HL-60 (cell line): ENCODE measurements at regions not wholly inside any gene's neighbourhood (a gene's known extent, or its start where the extent isn't known, plus 50 kb on each side); places are given as distances from the start of the nearest gene placed in this dataset.

ENCODE experiments used
- DNase-seq, 2 experiments: peaks; one replicate each; pipeline ENCODE4 v3.0.0-alpha.2; 2010 to 2020; ENCODE audit warnings: low read depth in 1 of 2, low spot score in 1 of 2
- H3K27ac ChIP-seq: fragments of 250-450 bp; sonication (Bioruptor Pico); replicated peaks from 2 replicates; pipeline ENCODE4 v1.5.1; 2020; ENCODE audit warnings: mild to moderate bottlenecking, moderate library complexity
- H3K27me3 ChIP-seq: fragments of 250-450 bp; sonication (Bioruptor Pico); 2 replicates; pipeline ENCODE4 v1.5.1; 2021; ENCODE audit warnings: mild to moderate bottlenecking, moderate library complexity; ENCODE audit not compliant: insufficient read depth, poor library complexity, severe bottlenecking
- H3K4me3 ChIP-seq: replicated peaks from 2 replicates; pipeline ENCODE4 v1.5.1; 2011; ENCODE audit warnings: mild to moderate bottlenecking, control low read depth, low read length; ENCODE audit not compliant: insufficient read depth
- GABPA ChIP-seq: IDR thresholded peaks from 2 replicates; pipeline ENCODE4 v1.6.1; 2012; ENCODE audit warnings: low read depth
- POLR2AphosphoS5 ChIP-seq: IDR thresholded peaks from 2 replicates; pipeline ENCODE4 v1.6.1; 2012; ENCODE audit warnings: low read depth
- SPI1 ChIP-seq: IDR thresholded peaks from 2 replicates; pipeline ENCODE4 v1.6.1; 2012; ENCODE audit warnings: low read depth, mild to moderate bottlenecking, borderline replicate concordance
- TF ChIP-seq, protein P1 (sequence below): IDR thresholded peaks from one replicate; pipeline ENCODE4 v1.5.1; 2011; ENCODE audit warnings: low read length, control low read depth, inconsistent platforms; ENCODE audit not compliant: insufficient read depth
- TF ChIP-seq, protein P2 (sequence below): IDR thresholded peaks from 2 replicates; pipeline ENCODE4 v1.6.1; 2012; ENCODE audit warnings: low read depth; ENCODE audit not compliant: insufficient replicate concordance

DNA sequence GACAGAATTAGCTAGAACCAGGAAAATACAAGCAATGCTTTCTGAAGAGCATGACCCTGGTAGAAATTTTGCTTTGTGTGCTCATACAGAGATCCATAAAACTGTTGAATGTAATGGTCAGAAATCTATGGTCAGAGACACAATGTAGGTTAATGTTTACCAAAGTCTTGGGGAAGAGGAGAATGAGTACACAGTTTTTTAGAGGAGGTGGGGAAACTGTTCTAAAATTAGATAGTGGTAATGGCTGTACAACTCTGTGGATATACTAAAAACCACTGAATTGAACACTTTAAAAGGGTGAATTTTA lies 109.5 kb upstream of the ARHGAP5 start:
- no peak overlapping the region for H3K27ac ChIP-seq
- DNase-seq = no peak
- no peak overlapping the region for H3K4me3 ChIP-seq
- TF ChIP-seq GABPA (no peak), POLR2AphosphoS5 (no peak), SPI1 (no peak)
- TF ChIP-seq, protein P1, sequence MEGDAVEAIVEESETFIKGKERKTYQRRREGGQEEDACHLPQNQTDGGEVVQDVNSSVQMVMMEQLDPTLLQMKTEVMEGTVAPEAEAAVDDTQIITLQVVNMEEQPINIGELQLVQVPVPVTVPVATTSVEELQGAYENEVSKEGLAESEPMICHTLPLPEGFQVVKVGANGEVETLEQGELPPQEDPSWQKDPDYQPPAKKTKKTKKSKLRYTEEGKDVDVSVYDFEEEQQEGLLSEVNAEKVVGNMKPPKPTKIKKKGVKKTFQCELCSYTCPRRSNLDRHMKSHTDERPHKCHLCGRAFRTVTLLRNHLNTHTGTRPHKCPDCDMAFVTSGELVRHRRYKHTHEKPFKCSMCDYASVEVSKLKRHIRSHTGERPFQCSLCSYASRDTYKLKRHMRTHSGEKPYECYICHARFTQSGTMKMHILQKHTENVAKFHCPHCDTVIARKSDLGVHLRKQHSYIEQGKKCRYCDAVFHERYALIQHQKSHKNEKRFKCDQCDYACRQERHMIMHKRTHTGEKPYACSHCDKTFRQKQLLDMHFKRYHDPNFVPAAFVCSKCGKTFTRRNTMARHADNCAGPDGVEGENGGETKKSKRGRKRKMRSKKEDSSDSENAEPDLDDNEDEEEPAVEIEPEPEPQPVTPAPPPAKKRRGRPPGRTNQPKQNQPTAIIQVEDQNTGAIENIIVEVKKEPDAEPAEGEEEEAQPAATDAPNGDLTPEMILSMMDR = no peak
- TF ChIP-seq, protein P2, sequence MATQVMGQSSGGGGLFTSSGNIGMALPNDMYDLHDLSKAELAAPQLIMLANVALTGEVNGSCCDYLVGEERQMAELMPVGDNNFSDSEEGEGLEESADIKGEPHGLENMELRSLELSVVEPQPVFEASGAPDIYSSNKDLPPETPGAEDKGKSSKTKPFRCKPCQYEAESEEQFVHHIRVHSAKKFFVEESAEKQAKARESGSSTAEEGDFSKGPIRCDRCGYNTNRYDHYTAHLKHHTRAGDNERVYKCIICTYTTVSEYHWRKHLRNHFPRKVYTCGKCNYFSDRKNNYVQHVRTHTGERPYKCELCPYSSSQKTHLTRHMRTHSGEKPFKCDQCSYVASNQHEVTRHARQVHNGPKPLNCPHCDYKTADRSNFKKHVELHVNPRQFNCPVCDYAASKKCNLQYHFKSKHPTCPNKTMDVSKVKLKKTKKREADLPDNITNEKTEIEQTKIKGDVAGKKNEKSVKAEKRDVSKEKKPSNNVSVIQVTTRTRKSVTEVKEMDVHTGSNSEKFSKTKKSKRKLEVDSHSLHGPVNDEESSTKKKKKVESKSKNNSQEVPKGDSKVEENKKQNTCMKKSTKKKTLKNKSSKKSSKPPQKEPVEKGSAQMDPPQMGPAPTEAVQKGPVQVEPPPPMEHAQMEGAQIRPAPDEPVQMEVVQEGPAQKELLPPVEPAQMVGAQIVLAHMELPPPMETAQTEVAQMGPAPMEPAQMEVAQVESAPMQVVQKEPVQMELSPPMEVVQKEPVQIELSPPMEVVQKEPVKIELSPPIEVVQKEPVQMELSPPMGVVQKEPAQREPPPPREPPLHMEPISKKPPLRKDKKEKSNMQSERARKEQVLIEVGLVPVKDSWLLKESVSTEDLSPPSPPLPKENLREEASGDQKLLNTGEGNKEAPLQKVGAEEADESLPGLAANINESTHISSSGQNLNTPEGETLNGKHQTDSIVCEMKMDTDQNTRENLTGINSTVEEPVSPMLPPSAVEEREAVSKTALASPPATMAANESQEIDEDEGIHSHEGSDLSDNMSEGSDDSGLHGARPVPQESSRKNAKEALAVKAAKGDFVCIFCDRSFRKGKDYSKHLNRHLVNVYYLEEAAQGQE = no peak
- no peaks in the 10 kb centered on the region for H3K27me3 ChIP-seq

DNA sequence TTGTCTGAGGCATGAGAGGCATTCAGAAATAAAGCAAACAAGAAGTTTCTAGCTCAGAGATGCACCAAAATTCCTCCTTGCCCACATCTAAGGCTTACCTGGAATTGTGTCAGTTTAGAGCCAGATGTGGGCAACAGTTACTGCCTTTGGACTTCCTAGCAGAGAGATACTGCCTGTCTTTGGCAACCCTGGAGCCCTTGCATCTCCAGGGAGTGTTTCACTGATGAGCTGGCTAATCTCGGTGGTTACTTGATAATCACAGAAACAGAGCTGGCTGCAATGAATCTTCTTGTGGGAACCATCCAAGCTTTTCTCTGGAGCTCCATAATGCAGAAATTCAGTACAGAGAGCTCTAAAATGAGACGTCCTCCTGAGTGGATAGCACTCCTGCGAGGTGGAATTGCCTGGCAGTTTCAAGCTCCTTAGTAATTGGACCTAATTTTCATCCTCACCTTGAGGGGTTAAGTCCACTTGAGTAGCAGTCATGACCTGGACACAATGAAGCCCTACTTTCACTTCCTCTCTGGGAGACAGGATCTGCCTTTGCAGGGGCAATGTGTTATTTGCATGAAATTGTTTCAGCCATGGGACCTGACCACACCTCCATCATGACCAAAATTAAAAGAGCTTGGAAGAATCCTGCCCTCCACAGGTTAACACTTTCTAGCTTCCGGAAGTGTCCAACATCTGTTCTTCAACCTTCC lies 108.8 kb upstream of the ARHGAP5 start:
- Histone ChIP-seq H3K27me3 (no peaks in the 10 kb centered on the region), H3K27ac (no peak overlapping the region), H3K4me3 (no peak overlapping the region)
- DNase-seq = no peak
- TF ChIP-seq SPI1 (no peak), POLR2AphosphoS5 (no peak), GABPA (no peak)
- TF ChIP-seq, protein P2 = no peak
- TF ChIP-seq, protein P1 = no peak

DNA sequence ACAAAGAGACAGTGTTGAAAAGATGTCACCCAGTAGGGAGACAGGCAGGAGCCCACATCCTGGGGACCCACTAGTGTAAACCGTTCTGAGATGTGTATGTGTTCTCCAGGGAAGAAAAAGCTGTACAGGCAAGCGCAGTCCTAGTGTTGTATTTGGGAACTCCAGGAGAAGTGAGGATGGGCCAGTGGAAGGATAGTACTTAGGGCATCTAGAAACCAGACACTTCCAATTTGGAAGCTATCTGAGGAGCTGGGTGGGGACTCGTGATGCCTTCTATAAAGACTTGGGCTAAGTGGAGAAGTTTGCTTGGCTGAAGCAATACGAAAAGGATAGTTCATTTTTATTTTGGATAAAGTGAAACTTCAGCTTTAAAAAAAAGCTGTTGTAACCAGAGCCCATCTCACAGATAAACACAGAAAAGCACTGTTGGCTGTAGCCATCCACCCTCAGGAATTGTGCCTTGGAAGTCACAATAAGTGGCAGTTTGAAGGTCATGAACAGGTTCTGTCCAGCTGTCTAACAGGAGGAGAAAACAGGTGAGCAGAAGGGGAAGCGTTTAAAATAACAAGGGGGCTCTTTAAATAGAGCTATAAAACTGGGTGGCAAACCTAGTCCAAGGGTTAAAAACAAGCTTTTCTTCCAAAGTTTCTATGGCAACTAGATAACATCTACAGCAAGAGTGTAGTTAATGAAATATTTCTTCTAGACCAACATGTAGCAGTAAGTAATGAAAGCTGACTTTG lies 108.0 kb upstream of the ARHGAP5 start:
- DNase-seq = no peak
- TF ChIP-seq GABPA (no peak), SPI1 (no peak), POLR2AphosphoS5 (no peak)
- TF ChIP-seq, protein P2 = no peak
- TF ChIP-seq, protein P1 = no peak

More for the DNA sequence above, 108.0 kb upstream of the ARHGAP5 start:
- Histone ChIP-seq H3K27me3 (no peaks in the 10 kb centered on the region), H3K27ac (no peak overlapping the region), H3K4me3 (no peak overlapping the region)
